MM.1S (cell line): ENCODE measurements at regions not wholly inside any gene's neighbourhood (a gene's known extent, or its start where the extent isn't known, plus 50 kb on each side); places are given as distances from the start of the nearest gene placed in this dataset.

Experiments used
- EZH2 ChIP-seq: fragments of 300-600 bp; sonication (generic); optimal IDR thresholded peaks from 2 replicates; pipeline ENCODE3; 2017; ENCODE audit warnings: low read depth, mild to moderate bottlenecking, antibody characterized with exemption, low read length, mixed read lengths
- EZH2phosphoT487 ChIP-seq: fragments of 300-600 bp; sonication (generic); IDR thresholded peaks from 2 replicates; pipeline ENCODE4 v1.6.1; 2018; ENCODE audit warnings: antibody characterized with exemption, low read length
- TF ChIP-seq, protein P1 (sequence below): fragments of 300-600 bp; sonication (generic); IDR thresholded peaks from 2 replicates; pipeline ENCODE4 v1.5.1; 2016; ENCODE audit warnings: antibody characterized with exemption, low read length, mixed read lengths

DNA sequence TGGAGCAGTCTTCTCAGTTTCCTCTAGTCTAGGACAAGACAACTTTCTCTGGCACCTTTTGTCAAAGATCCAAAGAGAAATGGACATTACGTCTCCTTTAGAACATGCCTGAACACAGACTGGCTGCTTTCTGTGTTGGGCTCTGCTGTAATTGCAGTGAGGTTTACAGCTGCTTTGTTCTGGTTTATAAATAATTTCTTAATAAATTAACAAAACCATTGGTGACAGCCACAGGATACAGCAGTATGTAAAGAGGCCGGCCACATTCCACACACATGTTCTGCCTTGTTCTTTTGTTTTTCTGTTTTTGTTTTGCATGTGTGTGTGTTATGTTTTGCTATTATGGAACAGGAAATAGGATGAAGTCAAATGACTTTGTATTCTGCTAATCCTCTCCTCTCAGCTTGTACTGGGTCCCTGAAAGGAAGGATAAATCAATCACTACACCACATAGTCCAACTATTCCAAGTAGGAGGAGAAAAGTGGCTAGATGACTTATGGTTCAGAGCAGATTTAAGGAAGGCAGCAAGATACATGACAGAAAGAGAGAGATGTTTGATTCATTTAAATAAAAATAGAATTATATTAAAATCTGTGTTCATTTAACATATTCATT is 161.5 kb upstream of the ESRRG start:
- TF ChIP-seq, protein P1, sequence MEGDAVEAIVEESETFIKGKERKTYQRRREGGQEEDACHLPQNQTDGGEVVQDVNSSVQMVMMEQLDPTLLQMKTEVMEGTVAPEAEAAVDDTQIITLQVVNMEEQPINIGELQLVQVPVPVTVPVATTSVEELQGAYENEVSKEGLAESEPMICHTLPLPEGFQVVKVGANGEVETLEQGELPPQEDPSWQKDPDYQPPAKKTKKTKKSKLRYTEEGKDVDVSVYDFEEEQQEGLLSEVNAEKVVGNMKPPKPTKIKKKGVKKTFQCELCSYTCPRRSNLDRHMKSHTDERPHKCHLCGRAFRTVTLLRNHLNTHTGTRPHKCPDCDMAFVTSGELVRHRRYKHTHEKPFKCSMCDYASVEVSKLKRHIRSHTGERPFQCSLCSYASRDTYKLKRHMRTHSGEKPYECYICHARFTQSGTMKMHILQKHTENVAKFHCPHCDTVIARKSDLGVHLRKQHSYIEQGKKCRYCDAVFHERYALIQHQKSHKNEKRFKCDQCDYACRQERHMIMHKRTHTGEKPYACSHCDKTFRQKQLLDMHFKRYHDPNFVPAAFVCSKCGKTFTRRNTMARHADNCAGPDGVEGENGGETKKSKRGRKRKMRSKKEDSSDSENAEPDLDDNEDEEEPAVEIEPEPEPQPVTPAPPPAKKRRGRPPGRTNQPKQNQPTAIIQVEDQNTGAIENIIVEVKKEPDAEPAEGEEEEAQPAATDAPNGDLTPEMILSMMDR = no peak
- TF ChIP-seq EZH2phosphoT487 = no peak
- no peak for TF ChIP-seq EZH2
